ENCODE measurements at regions not wholly inside any gene's neighbourhood (a gene's known extent, or its start where the extent isn't known, plus 50 kb on each side); places are given as distances from the start of the nearest gene placed in this dataset.

GRCh38 chr2:193520709-193521458 is 1326.2 kb upstream of the TMEFF2 start:
- no peaks in the 10 kb centered on the region for H3K36me3 Mint-ChIP-seq (ENCODE audit: unreplicated experiment)
- H3K27ac Mint-ChIP-seq (ENCODE audit: unreplicated experiment), result no peak overlapping the region
- TF ChIP-seq, protein P1, sequence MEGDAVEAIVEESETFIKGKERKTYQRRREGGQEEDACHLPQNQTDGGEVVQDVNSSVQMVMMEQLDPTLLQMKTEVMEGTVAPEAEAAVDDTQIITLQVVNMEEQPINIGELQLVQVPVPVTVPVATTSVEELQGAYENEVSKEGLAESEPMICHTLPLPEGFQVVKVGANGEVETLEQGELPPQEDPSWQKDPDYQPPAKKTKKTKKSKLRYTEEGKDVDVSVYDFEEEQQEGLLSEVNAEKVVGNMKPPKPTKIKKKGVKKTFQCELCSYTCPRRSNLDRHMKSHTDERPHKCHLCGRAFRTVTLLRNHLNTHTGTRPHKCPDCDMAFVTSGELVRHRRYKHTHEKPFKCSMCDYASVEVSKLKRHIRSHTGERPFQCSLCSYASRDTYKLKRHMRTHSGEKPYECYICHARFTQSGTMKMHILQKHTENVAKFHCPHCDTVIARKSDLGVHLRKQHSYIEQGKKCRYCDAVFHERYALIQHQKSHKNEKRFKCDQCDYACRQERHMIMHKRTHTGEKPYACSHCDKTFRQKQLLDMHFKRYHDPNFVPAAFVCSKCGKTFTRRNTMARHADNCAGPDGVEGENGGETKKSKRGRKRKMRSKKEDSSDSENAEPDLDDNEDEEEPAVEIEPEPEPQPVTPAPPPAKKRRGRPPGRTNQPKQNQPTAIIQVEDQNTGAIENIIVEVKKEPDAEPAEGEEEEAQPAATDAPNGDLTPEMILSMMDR (IDR thresholded peaks at IDR 0.05), result no peak
- DNase-seq (ENCODE audit: extremely low spot score, unreplicated experiment), result no peak
- no peaks in the 10 kb centered on the region for H3K27me3 Mint-ChIP-seq (ENCODE audit: unreplicated experiment)
- peaks cover 7% of the 10 kb centered on the region for H3K4me1 Mint-ChIP-seq (ENCODE audit: unreplicated experiment)
- H3K4me3 Mint-ChIP-seq (ENCODE audit: unreplicated experiment), result no peak overlapping the region
- H3K9me3 Mint-ChIP-seq (ENCODE audit: unreplicated experiment), result no peaks in the 10 kb centered on the region

DNA sequence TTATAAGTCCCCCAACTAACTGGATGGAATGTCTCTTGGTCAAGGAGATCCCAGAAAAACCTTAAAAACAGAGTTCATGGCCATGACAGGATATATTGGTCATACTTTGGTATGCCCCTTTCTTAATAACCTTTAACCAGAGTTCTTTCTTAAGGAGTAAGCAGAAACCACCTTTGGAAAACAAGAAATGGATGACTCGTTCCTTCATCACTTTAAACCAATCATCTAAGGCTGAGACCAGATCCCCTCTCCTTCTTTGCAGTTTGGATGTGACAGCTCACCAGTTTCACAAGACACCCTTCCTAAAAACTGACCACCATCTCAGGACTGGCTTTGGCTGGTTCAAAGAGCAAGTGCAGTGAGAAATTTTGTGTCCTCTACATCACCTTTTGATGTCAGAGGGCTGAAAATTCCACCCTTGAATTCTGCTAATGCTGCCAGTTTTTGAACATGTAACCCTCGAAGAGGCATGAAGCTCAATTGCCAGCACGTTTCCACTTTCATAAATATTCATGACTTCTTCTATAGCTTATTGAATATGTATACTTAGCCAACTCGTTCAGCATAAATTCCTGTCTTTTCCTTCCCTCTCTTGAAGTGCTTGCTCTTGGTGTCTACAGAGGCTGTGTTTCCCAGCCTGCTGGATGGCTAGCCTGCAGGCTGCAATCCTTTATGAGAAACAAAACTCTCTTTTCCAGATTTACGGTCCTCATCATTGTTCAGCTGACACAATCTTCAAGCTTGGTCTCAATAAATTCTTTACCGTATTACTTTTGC is 1323.5 kb upstream of the TMEFF2 start:
- peaks cover 5% of the 10 kb centered on the region for H3K36me3 Mint-ChIP-seq (ENCODE audit: unreplicated experiment)

DNA sequence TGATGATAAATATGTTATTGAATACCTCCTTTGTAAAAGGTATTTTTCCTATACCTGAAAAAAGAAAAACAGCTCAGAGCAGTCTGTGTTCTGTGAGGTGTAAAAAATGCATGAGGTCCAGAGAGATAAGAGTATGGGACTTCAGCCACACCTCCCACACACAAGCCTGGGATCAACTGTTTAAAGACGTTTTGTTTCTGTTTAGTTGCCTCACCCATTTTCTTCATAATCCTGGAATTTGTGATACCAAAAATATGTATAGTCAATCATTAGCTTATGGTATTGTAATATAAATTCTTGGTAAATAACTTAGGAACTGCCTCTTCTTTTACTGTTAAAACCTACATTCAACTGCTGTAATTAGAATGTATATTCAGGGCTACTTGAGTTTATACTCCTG is 1322.9 kb upstream of the TMEFF2 start:
- H3K36me3 Mint-ChIP-seq (ENCODE audit: unreplicated experiment), result peaks cover 5% of the 10 kb centered on the region
- no peak for DNase-seq (ENCODE audit: extremely low spot score, unreplicated experiment)

More for the DNA sequence above, 1323.5 kb upstream of the TMEFF2 start:
- Mint-ChIP-seq H3K4me3 (ENCODE audit: unreplicated experiment) (no peak overlapping the region), H3K27me3 (ENCODE audit: unreplicated experiment) (no peaks in the 10 kb centered on the region), H3K4me1 (ENCODE audit: unreplicated experiment) (peaks cover 7% of the 10 kb centered on the region), H3K27ac (ENCODE audit: unreplicated experiment) (no peak overlapping the region), H3K9me3 (ENCODE audit: unreplicated experiment) (no peaks in the 10 kb centered on the region)
- no peak for DNase-seq (ENCODE audit: extremely low spot score, unreplicated experiment)
- TF ChIP-seq, protein P1 (IDR thresholded peaks at IDR 0.05), result no peak

GRCh38 chr2:193506035-193506434 is 1311.3 kb upstream of the TMEFF2 start:
- Mint-ChIP-seq H3K4me3 (ENCODE audit: unreplicated experiment) (no peak overlapping the region), H3K27ac (ENCODE audit: unreplicated experiment) (no peak overlapping the region), H3K9me3 (ENCODE audit: unreplicated experiment) (no peaks in the 10 kb centered on the region), H3K36me3 (ENCODE audit: unreplicated experiment) (no peaks in the 10 kb centered on the region), H3K4me1 (ENCODE audit: unreplicated experiment) (peaks cover 13% of the 10 kb centered on the region), H3K27me3 (ENCODE audit: unreplicated experiment) (no peaks in the 10 kb centered on the region)
- TF ChIP-seq, protein P1 (IDR thresholded peaks at IDR 0.05), result no peak
- no peak for DNase-seq (ENCODE audit: extremely low spot score, unreplicated experiment)

More for the DNA sequence above, 1322.9 kb upstream of the TMEFF2 start:
- no peaks in the 10 kb centered on the region for H3K9me3 Mint-ChIP-seq (ENCODE audit: unreplicated experiment)
- no peak overlapping the region for H3K4me3 Mint-ChIP-seq (ENCODE audit: unreplicated experiment)
- peaks cover 7% of the 10 kb centered on the region for H3K4me1 Mint-ChIP-seq (ENCODE audit: unreplicated experiment)
- TF ChIP-seq, protein P1 (IDR thresholded peaks at IDR 0.05), result no peak
- no peak overlapping the region for H3K27ac Mint-ChIP-seq (ENCODE audit: unreplicated experiment)
- H3K27me3 Mint-ChIP-seq (ENCODE audit: unreplicated experiment), result no peaks in the 10 kb centered on the region

DNA sequence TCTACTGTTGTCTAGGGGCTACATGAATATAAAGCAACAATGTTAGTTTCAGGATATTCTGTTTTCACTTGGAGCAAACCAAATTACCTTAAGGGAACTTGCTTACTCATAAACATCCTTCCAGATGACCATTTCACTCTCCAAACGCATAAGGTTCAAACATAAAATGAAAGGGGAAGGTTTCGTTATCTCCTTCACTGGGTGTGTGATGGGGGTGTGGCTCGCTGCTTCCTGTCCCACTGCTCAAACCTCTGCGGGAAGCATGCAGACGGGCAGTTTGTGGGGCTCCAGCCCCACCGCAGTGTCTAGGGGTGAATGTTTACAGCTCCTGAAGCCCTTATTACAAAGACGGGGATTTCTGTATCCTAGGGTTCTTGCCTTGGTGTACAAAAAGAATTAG is 1310.9 kb upstream of the TMEFF2 start:
- DNase-seq (ENCODE audit: extremely low spot score, unreplicated experiment), result no peak
- Mint-ChIP-seq H3K27me3 (ENCODE audit: unreplicated experiment) (no peaks in the 10 kb centered on the region), H3K27ac (ENCODE audit: unreplicated experiment) (no peak overlapping the region), H3K9me3 (ENCODE audit: unreplicated experiment) (no peaks in the 10 kb centered on the region), H3K4me1 (ENCODE audit: unreplicated experiment) (peaks cover 13% of the 10 kb centered on the region), H3K36me3 (ENCODE audit: unreplicated experiment) (no peaks in the 10 kb centered on the region), H3K4me3 (ENCODE audit: unreplicated experiment) (no peak overlapping the region)
- TF ChIP-seq, protein P1 (IDR thresholded peaks at IDR 0.05), result no peak

Measured in osteocyte (in vitro differentiated cells).